ENCODE measurements at regions not wholly inside any gene's neighbourhood (a gene's known extent, or its start where the extent isn't known, plus 50 kb on each side); places are given as distances from the start of the nearest gene placed in this dataset.

GRCh38 chr17:70510288-70510687 is 341.0 kb downstream of the KCNJ2 start:
- TF ChIP-seq CTCF (optimal IDR thresholded peaks at IDR 0.05 in 1 of 3, IDR thresholded peaks at IDR 0.05 in 1 of 3, conservative IDR thresholded peaks at IDR 0.05 in 1 of 3; ENCODE audit: extremely low read depth in 1 of 3, insufficient read depth in 2 of 3, low read length in 3 of 3) (no peak), EZH2 (IDR thresholded peaks at IDR 0.05; ENCODE audit: low read length) (no peak)

Data from keratinocyte (primary cell).